Stimulated activated naive CD4-positive, alpha-beta T cell (primary cell): ENCODE measurements at regions not wholly inside any gene's neighbourhood (a gene's known extent, or its start where the extent isn't known, plus 50 kb on each side); places are given as distances from the start of the nearest gene placed in this dataset.

Source experiments
- DNase-seq, 6 experiments: peaks; one replicate each; lab custom pipeline; 2025; lab: John Stamatoyannopoulos, UW

DNA sequence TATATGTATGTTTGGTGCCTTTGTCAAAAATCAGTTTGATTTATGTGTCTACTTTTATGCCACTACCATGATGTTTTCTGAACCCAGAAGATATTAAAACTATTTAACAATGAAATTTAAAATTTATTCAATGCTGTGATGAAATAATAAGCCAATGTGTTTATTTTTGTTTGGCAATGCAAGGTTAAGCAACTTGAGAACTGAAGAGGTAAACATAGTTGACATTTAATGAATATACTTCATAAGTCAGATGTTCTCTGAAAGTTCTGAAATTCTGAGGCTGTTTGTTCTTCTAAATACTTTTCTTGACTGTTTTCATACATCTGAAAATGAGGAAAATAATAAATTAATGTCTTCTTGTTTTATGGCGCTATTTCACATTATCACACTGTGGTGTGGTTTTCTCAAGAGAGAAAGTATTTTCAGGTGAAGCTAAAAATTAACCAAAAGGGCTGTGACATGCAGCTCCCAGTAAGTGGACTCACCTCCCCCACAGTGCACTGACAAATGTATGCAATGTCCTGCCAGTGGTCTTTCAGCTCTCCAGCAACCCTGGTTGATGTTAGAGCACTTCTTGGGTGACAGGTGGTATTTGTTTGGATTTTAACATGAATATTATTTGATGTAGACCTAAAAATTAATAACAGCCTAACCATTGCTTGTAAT, 863.6 kb upstream of the SALL3 start:
- DNase-seq, result no peak

- no peak for DNase-seq
These were observed 856.3 kb upstream of the SALL3 start for GRCh38 chr18:78123144-78123909.

DNA sequence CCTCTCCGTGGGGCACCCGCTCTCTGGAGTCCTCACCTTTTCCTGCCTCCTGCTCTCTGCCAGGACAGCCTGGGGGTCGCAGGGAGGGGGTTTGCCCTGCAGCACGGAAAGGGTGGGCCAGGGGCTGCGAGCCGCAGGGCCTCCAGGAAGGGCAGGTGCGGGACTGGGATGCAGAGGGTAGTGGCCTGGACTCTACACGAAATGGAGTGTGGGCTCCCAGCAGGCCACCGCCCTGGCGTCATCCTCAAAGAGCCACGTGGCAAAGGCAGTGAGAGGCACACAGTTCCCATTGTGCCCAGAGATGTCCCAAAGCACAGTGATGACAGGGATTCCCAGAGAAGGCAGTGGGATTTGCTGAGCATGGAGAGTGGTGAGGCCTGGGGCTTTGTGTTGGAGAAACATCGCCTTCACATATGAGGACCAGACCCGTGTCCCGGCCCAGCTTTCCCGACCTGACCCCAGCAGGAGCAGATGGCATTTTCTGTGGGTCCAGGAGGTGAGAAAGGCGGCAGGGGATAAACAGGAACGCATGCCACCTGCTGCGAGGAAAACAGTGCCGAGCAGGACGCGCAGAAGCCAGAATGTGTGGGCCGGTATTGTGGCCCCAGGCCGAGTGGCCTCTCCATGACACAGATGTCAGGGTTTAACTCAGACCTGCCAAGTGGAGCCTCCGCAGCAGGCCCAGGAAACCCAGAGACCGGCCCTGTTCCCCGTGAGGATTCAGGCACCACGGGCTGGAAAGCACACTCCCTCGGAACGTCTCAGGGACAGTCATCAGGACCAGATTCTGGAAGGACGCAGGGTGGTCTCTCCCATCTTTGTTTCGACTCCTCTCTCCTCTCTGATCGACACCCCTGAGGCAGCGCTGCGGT, 855.5 kb upstream of the SALL3 start:
- no peak for DNase-seq

- DNase-seq, result no peak
These were observed 854.3 kb upstream of the SALL3 start for GRCh38 chr18:78125206-78125896.

DNA sequence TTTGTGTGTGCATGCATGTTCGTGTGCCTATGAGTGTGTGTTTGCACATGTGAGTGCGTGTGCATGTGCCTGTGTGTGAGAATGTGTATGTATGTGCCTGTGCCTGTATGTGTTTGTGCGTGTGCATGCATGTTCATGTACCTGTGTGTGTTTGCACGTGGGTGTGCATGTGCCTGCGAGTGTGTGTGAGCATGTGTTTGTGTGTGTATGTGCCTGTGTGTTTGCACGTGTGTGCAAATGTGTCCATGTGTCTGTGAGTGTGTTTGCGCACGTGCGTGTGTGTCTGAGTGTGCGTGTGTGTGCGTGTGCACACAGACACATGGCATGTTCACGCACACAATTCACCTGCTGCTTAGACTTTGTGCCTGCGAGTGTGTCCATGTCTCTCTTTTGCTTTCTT, 853.5 kb upstream of the SALL3 start:
- no peak for DNase-seq

DNA sequence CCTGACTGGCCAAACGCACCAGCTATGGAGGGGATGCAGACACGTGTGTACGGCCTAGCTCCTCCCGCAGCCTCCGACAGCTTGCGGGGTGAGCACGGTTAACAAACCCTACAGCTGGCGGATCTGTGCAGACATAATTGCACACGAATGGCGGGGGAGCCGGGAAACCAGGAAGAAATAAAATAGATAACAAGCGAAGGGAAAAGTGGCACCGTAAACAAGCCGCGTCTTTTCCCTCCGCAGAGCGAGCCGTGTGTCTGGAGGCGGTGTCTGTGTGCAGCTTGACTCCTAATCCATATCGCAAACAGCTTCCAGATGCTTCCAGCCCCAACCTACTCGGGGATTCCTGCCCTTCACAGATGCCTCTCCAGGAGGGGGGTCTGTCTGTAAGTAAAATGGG, 853.1 kb upstream of the SALL3 start:
- no peak for DNase-seq

- DNase-seq, result no peak
These were observed 852.6 kb upstream of the SALL3 start for GRCh38 chr18:78127041-78127440.

DNA sequence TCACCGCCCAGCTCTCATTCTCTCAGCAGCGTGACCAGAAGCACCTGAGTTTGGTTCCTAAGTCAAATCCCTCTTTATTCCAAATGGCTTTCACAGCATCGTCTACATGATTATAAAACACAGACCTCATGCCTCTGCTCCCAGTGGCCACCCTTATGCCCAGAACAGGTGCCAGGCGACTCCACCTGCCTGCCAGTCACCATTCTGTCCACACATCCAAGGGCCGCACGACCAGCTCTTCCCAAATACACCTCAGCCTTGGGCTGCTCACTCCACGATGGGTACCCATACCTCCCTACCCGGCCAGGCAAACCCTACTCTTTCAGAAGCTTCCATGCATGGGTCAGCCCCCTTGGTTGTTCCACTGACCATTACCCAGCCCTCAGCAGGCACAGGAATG, 851.6 kb upstream of the SALL3 start:
- DNase-seq, result no peak

DNA sequence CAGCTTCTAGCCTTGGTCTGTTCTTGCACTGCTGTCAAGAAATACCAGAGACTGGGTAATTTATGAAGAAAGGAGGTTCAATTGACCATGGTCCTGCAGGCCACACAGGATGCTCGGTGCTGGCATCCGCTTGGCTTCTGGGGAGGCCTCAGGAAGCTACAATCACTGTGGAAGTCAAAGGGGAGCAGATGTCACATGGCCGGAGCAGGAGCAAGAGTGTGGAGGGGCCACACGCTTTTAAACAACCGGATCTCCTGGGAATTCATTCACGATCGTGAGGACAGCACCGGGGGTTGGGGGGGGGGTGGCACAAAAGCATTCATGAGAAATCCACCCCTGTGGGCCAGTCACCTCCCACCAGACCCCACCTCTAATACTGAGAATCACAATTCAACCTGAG, 850.4 kb upstream of the SALL3 start:
- DNase-seq, result no peak

- DNase-seq, result no peak
These were observed 849.1 kb upstream of the SALL3 start for GRCh38 chr18:78130232-78131195.

GRCh38 chr18:78133729-78134128, 845.9 kb upstream of the SALL3 start:
- DNase-seq, result no peak

GRCh38 chr18:78136986-78137385, 842.6 kb upstream of the SALL3 start:
- DNase-seq, result no peak

GRCh38 chr18:78138983-78139496, 840.6 kb upstream of the SALL3 start:
- no peak for DNase-seq

GRCh38 chr18:78140294-78140693, 839.3 kb upstream of the SALL3 start:
- no peak for DNase-seq

DNA sequence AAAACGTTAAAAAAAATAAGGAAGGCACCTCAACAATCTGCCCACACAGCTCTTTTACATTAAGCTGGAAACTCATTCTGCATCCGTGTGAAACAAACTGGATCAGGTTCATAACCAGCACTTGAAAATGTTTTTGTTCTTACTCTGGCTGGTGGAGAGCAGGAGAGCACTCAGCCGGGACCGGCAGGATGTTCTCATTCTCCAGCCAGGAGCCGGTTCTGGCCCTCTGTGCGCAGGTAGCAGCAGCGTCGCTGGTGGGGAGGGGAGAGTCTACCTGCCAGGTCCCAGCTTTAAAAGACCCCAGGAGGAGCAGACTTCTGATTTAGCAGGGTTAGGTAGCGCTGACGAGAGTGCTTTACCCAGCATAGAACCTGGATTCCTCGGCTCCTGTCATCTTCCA, 834.9 kb upstream of the SALL3 start:
- no peak for DNase-seq

- DNase-seq, result no peak
These were observed 834.5 kb upstream of the SALL3 start for GRCh38 chr18:78145096-78145495.

GRCh38 chr18:78146136-78147085, 833.2 kb upstream of the SALL3 start:
- no peak for DNase-seq

DNA sequence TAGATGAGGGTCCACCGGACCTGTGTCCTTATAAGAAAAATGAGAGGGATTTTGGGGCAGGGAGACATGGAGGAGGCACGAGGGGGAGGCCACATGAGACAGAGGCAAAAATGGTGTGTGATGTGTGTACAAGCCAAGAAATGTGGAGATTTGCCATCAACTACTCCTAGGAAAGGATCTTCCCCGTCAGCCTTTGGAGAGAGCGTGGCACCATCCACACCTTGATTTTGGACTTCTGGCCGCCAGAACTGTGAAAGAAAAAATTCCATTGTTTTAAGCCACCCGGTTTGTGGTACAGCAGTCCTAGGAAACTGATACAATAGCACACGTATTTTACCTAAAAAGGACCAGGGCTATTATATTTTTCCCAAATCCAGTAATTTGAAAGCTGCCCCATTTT, 829.0 kb upstream of the SALL3 start:
- no peak for DNase-seq

DNA sequence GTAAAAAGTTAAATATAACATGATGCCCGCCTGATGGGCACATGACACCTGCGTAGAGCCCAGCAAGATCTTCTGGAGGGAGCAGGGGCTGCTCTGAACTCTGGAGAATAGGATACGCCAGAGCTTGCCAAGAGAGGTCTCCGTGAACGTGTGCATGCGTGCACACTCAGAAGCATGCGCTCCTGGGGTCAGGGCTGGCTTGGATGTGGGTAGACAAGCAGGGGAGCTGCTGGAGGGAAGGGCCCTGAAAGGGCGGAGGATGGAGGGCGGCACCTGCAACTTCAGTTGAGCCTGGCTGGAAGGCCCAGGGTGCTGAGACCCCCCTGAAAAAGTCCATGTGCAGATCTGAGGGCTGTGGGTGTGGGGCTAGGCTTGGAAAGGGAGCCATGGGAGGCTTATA, 828.4 kb upstream of the SALL3 start:
- no peak for DNase-seq
